BJ (cell line): ENCODE measurements at regions not wholly inside any gene's neighbourhood (a gene's known extent, or its start where the extent isn't known, plus 50 kb on each side); places are given as distances from the start of the nearest gene placed in this dataset.

Source experiments
- CTCF ChIA-PET: fragments of 350-600 bp; formaldehyde crosslinking; extraction: SDS; loops from one replicate; lab custom pipeline; 2021; ENCODE audit warnings: antibody characterized with exemption, inconsistent platforms; lab: Yijun Ruan, JAX
- POLR2A ChIA-PET: fragments of 300-600 bp; sonication (Branson Sonifier 250); formaldehyde crosslinking; extraction: SDS; loops from one replicate; lab custom pipeline; 2021; ENCODE audit warnings: antibody characterized with exemption; lab: Charles Lee
- DNase-seq: peaks from one replicate; pipeline ENCODE4 v3.0.0-alpha.2; 2011; ENCODE audit warnings: low read depth
- H3K27me3 ChIP-seq: 2 replicates; pipeline ENCODE4 v1.6.0; 2011; ENCODE audit warnings: low read length; ENCODE audit not compliant: control insufficient read depth, insufficient read depth
- H3K36me3 ChIP-seq: 2 replicates; pipeline ENCODE4 v1.5.1; 2011; ENCODE audit warnings: low read length; ENCODE audit not compliant: control insufficient read depth, insufficient read depth
- H3K4me3 ChIP-seq: 2 replicates; pipeline ENCODE4 v1.5.1; 2011; ENCODE audit warnings: low read depth, mild to moderate bottlenecking, control low read depth, low read length
- TF ChIP-seq, protein P1 (sequence below): IDR thresholded peaks from 2 replicates; pipeline ENCODE4 v1.5.1; 2011; ENCODE audit warnings: low read depth, mild to moderate bottlenecking, control low read depth, inconsistent platforms, low read length, moderate library complexity; ENCODE audit not compliant: insufficient read depth

DNA sequence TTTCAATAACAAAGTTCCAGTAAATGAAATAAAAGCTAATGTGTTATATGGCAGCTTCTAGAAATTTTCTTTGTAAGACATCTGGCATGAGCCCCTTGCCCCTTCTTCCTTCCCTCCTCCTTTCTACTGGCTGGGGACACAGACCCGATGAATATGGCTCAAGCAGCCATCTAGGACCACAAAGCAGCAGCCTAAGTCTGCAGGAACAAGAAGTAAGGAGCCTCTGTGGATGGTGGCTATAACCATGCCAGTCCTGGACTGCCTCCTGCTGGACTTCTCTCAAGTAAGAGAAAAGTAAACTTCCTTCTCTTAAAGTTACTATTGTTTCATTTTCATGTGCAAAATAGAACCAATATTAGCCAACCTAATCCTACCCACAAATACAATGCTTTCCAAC, 114.9 kb upstream of the DST start:
- no peak for DNase-seq
- POLR2A ChIA-PET = interaction anchor here (0.6 kb wide), 1 partner anchor 115 kb away, joined by 3 read pairs; no protein-coding TSS in a partner anchor
- CTCF ChIA-PET = interaction anchor here (0.6 to 4.1 kb wide), 16 partner anchors 9 to 120 kb away, joined by 3 to 21 read pairs (median 4); no protein-coding TSS in a partner anchor
- H3K27me3 ChIP-seq = no peaks in the 10 kb centered on the region
- no peaks in the 10 kb centered on the region for H3K36me3 ChIP-seq
- no peak overlapping the region for H3K4me3 ChIP-seq
- TF ChIP-seq, protein P1, sequence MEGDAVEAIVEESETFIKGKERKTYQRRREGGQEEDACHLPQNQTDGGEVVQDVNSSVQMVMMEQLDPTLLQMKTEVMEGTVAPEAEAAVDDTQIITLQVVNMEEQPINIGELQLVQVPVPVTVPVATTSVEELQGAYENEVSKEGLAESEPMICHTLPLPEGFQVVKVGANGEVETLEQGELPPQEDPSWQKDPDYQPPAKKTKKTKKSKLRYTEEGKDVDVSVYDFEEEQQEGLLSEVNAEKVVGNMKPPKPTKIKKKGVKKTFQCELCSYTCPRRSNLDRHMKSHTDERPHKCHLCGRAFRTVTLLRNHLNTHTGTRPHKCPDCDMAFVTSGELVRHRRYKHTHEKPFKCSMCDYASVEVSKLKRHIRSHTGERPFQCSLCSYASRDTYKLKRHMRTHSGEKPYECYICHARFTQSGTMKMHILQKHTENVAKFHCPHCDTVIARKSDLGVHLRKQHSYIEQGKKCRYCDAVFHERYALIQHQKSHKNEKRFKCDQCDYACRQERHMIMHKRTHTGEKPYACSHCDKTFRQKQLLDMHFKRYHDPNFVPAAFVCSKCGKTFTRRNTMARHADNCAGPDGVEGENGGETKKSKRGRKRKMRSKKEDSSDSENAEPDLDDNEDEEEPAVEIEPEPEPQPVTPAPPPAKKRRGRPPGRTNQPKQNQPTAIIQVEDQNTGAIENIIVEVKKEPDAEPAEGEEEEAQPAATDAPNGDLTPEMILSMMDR = peak; percentile 43; the same call in 1 of the 2 replicates

DNA sequence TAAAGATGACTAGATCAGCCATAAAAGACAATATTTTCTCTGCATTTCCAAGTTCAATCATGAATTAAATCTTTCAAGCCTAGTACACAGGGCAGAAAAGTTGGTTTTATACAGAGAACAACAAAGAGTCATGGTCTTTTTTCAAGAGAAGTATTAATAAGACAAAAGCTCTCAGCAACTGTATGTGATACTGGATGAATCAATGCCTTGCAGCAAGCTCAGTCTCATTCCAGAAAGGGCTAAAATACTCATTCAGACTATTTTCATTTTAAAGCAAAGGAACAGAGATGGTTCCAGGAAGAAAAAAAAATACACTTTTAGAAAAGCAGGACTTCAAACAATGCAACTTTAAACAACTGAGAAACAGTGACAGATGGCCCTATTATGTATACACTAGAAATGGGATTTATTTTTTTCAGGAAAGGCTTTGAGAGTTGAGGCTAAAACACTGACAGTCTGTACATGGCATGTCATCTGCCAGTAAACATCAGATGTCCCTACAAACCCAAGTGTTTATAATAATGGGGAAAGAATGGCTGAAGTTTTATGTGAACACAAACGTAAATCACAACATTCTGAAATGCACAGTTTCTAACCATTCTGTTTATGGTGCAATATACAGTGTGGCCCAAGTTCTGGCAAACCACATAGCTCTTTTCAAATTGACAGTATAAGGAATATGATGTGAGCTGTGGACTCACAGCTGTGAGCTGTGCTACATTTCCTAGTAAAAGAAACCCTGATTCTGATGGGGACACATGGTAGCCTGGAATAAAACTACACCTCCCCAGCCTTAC, 114.3 kb upstream of the DST start:
- TF ChIP-seq, protein P1 = no peak
- DNase-seq = no peak
- CTCF ChIA-PET = interaction anchor here (0.6 to 4.1 kb wide), 16 partner anchors 8 to 145 kb away, joined by 3 to 21 read pairs (median 4); no protein-coding TSS in a partner anchor
- Histone ChIP-seq H3K27me3 (no peaks in the 10 kb centered on the region), H3K36me3 (no peaks in the 10 kb centered on the region), H3K4me3 (no peak overlapping the region)
- POLR2A ChIA-PET = interaction anchor here (0.6 kb wide), 1 partner anchor 115 kb away, joined by 3 read pairs; no protein-coding TSS in a partner anchor

DNA sequence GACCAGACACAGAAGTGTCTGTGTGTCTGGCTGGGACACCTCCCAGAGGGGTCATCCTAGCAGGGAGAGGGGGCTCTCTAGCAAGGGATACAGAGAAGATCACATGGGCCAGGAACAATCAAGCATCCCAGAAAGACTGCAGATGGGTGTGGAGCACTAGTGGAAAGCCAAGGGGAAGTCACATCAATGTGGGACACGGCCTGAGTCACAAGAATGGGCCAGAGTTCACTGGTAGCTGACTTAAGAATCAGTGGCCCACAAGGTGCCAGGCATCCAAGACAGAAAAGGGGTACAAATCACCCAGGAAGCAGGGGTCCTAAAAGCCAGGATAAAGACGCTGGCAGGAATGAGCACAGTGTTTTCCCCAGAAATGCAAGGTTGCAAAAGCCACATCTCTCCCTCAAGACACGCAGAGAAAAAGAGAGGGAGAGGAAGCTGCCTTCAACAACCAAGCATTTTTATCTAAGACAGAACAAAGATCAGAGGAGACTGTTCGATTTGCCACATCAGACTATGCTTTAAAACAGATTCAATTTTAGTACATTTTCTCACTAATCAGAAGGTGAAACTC, 113.6 kb upstream of the DST start:
- TF ChIP-seq, protein P1 = no peak
- no peak overlapping the region for H3K4me3 ChIP-seq
- ChIA-PET POLR2A (no interaction called here), CTCF (interaction anchor here (1.0 to 3.1 kb wide), 6 partner anchors 33 to 146 kb away, joined by 3 to 20 read pairs (median 4); no protein-coding TSS in a partner anchor)
- H3K27me3 ChIP-seq = no peaks in the 10 kb centered on the region
- no peaks in the 10 kb centered on the region for H3K36me3 ChIP-seq
- no peak for DNase-seq

DNA sequence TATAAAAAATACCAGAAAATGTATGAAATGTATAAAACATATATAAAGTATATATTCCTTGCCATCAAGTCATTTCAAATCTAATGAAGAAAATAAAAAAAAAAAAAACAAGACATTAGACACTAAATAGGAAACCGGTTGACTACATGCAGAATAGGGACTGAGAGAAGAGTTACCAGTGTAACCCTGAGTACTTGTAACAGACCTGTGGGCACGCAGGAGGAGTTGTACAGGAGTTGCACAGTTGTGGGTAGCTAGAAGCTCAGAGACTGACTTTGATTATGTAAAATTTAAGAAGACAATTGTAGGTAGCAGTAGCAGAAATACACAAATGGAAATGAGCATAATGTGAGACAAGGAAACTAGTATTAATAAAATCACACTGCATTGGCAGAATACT, 112.4 kb upstream of the DST start:
- DNase-seq = no peak
- Histone ChIP-seq H3K36me3 (no peaks in the 10 kb centered on the region), H3K4me3 (no peak overlapping the region), H3K27me3 (no peaks in the 10 kb centered on the region)
- CTCF ChIA-PET = interaction anchor here (0.7 to 0.9 kb wide), 2 partner anchors 85 to 96 kb away, joined by 3 read pairs; no protein-coding TSS in a partner anchor
- POLR2A ChIA-PET = no interaction called here
- TF ChIP-seq, protein P1 = no peak

DNA sequence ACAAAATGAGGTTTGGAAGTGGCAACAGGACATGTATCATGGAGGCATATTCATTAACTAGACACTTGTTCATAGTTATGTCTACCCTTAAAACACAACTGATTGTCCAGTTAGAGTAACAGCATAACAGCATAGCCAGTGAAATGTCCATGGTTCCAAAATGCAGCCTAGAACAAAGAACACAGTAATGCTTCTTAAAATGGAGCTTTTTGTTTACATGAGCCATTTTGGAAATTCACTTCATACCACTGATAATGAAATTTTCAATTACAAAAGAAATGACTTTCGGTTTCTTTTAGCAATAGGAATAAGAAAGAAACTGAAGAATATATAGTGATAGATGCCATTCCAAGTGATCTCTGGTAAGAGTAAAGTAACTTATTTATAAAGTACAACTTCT, 111.1 kb upstream of the DST start:
- Histone ChIP-seq H3K27me3 (no peaks in the 10 kb centered on the region), H3K36me3 (no peaks in the 10 kb centered on the region), H3K4me3 (no peak overlapping the region)
- TF ChIP-seq, protein P1 = no peak
- ChIA-PET CTCF (no interaction called here), POLR2A (no interaction called here)
- no peak for DNase-seq
